ENCODE measurements at regions not wholly inside any gene's neighbourhood (a gene's known extent, or its start where the extent isn't known, plus 50 kb on each side); places are given as distances from the start of the nearest gene placed in this dataset.

- no peak for TF ChIP-seq CTCF (conservative IDR thresholded peaks at IDR 0.05)
- Histone ChIP-seq H4K8ac (replicated peaks; ENCODE audit: insufficient read length, low read depth, low read length) (no peak overlapping the region), H3K9me3 (ENCODE audit: control insufficient read depth, low read depth, low read length) (no peaks in the 10 kb centered on the region), H3K27me3 (ENCODE audit: insufficient read depth, low read length) (no peaks in the 10 kb centered on the region), H4K91ac (ENCODE audit: insufficient read length, low read depth, low read length) (no peak overlapping the region), H2BK15ac (ENCODE audit: low read depth, low read length) (no peak overlapping the region), H2BK120ac (ENCODE audit: low read depth, low read length, poor library complexity, severe bottlenecking) (no peak overlapping the region), H3T11ph (ENCODE audit: low read length) (no peak overlapping the region), H2BK20ac (ENCODE audit: low read depth, low read length, poor library complexity, severe bottlenecking) (no peak overlapping the region), H2AFZ (ENCODE audit: low read length) (no peak overlapping the region), H3K56ac (ENCODE audit: insufficient read length, low read depth, low read length) (no peak overlapping the region), H3K14ac (ENCODE audit: insufficient read depth, low read length) (no peak overlapping the region), H3K23me2 (ENCODE audit: insufficient read length, low read depth, low read length, poor library complexity, severe bottlenecking) (no peaks in the 10 kb centered on the region), H4K5ac (ENCODE audit: insufficient read length, low read depth, low read length) (no peak overlapping the region), H3K4ac (ENCODE audit: low read depth, low read length) (no peak overlapping the region), H3K27ac (ENCODE audit: insufficient read length, low read depth, low read length) (no peak overlapping the region), H3K79me1 (ENCODE audit: insufficient read depth, low read depth, low read length, poor library complexity, severe bottlenecking) (no peaks in the 10 kb centered on the region), H3K4me2 (ENCODE audit: insufficient read depth, insufficient read length, low read length) (no peak overlapping the region), H2BK12ac (ENCODE audit: insufficient read length, low read depth, low read length) (no peak overlapping the region), H4K20me1 (ENCODE audit: control insufficient read depth, insufficient read depth, insufficient read length) (no peaks in the 10 kb centered on the region), H2BK5ac (ENCODE audit: insufficient read length, low read length) (no peak overlapping the region), H3K4me1 (ENCODE audit: insufficient read depth, low read length) (no peaks in the 10 kb centered on the region; the same call in 1 of the 2 replicates), H2AK5ac (ENCODE audit: insufficient read length, low read length) (no peak overlapping the region), H3K18ac (ENCODE audit: insufficient read length, low read depth, low read length) (no peak overlapping the region), H3K79me2 (ENCODE audit: insufficient read depth, low read length) (no peaks in the 10 kb centered on the region), H3K9ac (ENCODE audit: extremely low read depth, insufficient read length, low read length) (no peak overlapping the region), H3K23ac (ENCODE audit: insufficient read length, low read depth, low read length) (no peak overlapping the region)
- no peak for DNase-seq
- Mint-ChIP-seq H3K4me1 (peaks cover 4 to 29% of the 10 kb centered on the region in 2 experiments), H3K4me3 (no peak overlapping the region), H3K27me3 (ENCODE audit: low read depth) (no peaks in the 10 kb centered on the region), H3K36me3 (ENCODE audit: insufficient read depth in 1 of 3, low read depth in 3 of 3) (peaks cover 8 to 24% (median 9%) of the 10 kb centered on the region in 3 experiments; a peak in 6 of 7 replicates), H3K27ac (no peak overlapping the region), H3K9me3 (peaks cover 16 to 30% of the 10 kb centered on the region in 2 experiments)
These were observed 105.0 kb upstream of the TMPO start for GRCh38 chr12:98410356-98410755.

Measured in H9 (cell line).